Gastrocnemius medialis (tissue), 4 donors: ENCODE measurements at regions not wholly inside any gene's neighbourhood (a gene's known extent, or its start where the extent isn't known, plus 50 kb on each side); places are given as distances from the start of the nearest gene placed in this dataset.

Experiments used
- ATAC-seq, 2 donors: fragments of 150-250 bp; one replicate each; pipeline ENCODE4 v1.9.1; 2016
- DNase-seq, 2 donors: peaks; one replicate each; pipeline ENCODE4 v3.0.0-alpha.2; 2019
- H3K27ac ChIP-seq, 4 donors: fragments of 200-600 bp; sonication (generic); 1 replicate in 1 of 4; 2 replicates in 3 of 4; pipeline ENCODE4 v1.5.1; 2016 to 2018; ENCODE audit warnings: mild to moderate bottlenecking in 2 of 4, moderate library complexity in 1 of 4
- H3K27me3 ChIP-seq, 3 donors: fragments of 200-600 bp; sonication (generic) in 2 of 3; 1 replicate in 1 of 3; 2 replicates in 2 of 3; pipeline versions ENCODE4 v1.5.1 to v1.6.0; 2016 to 2019; ENCODE audit warnings: mild to moderate bottlenecking in 1 of 3, moderate library complexity in 1 of 3
- H3K36me3 ChIP-seq, 2 donors: fragments of 200-600 bp; sonication (generic) in 1 of 2; one replicate each; pipeline ENCODE4 v1.5.1; 2017 to 2018
- H3K4me1 ChIP-seq, 2 donors: fragments of 200-600 bp; sonication (generic) in 1 of 2; one replicate each; pipeline ENCODE4 v1.5.1; 2016 to 2017; ENCODE audit warnings: mild to moderate bottlenecking in 2 of 2
- H3K4me3 ChIP-seq, 4 donors: fragments of 200-600 bp; sonication (generic) in 3 of 4; 1 replicate in 1 of 4; 2 replicates in 3 of 4; pipeline ENCODE4 v1.5.1; 2016 to 2019; ENCODE audit warnings: mild to moderate bottlenecking in 2 of 4
- H3K9me3 ChIP-seq, 3 donors: fragments of 200-600 bp; sonication (generic) in 2 of 3; 1 replicate in 1 of 3; 2 replicates in 2 of 3; pipeline ENCODE4 v1.5.1; 2016 to 2019
- CTCF ChIP-seq, 5 experiments: fragments of 450-650 bp in 3 of 5; fragments of 200-600 bp in 2 of 5; sonication (generic) in 2 of 5; IDR thresholded peaks in 4 of 5; conservative IDR thresholded peaks in 1 of 5; 1 replicate in 4 of 5; 2 replicates in 1 of 5; pipeline ENCODE4 v1.5.1; 2016 to 2019; ENCODE audit warnings: antibody characterized with exemption in 5 of 5, mild to moderate bottlenecking in 3 of 5, moderate library complexity in 3 of 5
- POLR2A ChIP-seq, 2 donors: fragments of 450-650 bp; IDR thresholded peaks; one replicate each; pipeline ENCODE4 v1.6.1; 2017; ENCODE audit warnings: antibody characterized with exemption in 2 of 2, mild to moderate bottlenecking in 2 of 2, moderate library complexity in 2 of 2
- in situ Hi-C, 4 donors: fragments of 200-750 bp; cut with MboI; loops; one replicate each; pipeline versions ENCODE4 v1.15.0 to v1.8.0; 2017; ENCODE audit warnings: low sequenced_read_pairs in 4 of 4
- intact Hi-C: fragments of 100-400 bp; cut with DNase I; formaldehyde crosslinking; loops from one replicate; pipeline ENCODE4 v1.15.1; 2023; ENCODE audit warnings: low total_unique reads

GRCh38 chr4:104593019-104593418 is 98.3 kb upstream of the CXXC4 start:
- no peak for DNase-seq
- in situ Hi-C loops: no loop called here
- intact Hi-C loops: no loop called here
- no peaks in the 10 kb centered on the region for H3K36me3 ChIP-seq
- no peak overlapping the region for H3K27ac ChIP-seq
- no peak overlapping the region for H3K4me3 ChIP-seq
- ATAC-seq: no peak
- H3K4me1 ChIP-seq: no peaks in the 10 kb centered on the region
- H3K9me3 ChIP-seq: no peaks in the 10 kb centered on the region
- no peaks in the 10 kb centered on the region for H3K27me3 ChIP-seq
- no peak for TF ChIP-seq POLR2A (IDR thresholded peaks at IDR 0.05)
- TF ChIP-seq CTCF (IDR thresholded peaks at IDR 0.05 in 4 of 5, conservative IDR thresholded peaks at IDR 0.05 in 1 of 5): no peak

GRCh38 chr4:104596189-104596588 is 101.5 kb upstream of the CXXC4 start:
- no peak overlapping the region for H3K4me3 ChIP-seq
- H3K36me3 ChIP-seq: no peaks in the 10 kb centered on the region
- no peaks in the 10 kb centered on the region for H3K4me1 ChIP-seq
- no peaks in the 10 kb centered on the region for H3K27me3 ChIP-seq
- ATAC-seq (no peak), DNase-seq (no peak)
- intact Hi-C loops (no loop called here), in situ Hi-C loops (no loop called here)
- TF ChIP-seq CTCF (IDR thresholded peaks at IDR 0.05 in 4 of 5, conservative IDR thresholded peaks at IDR 0.05 in 1 of 5) (no peak), POLR2A (IDR thresholded peaks at IDR 0.05) (no peak)
- no peaks in the 10 kb centered on the region for H3K9me3 ChIP-seq
- no peak overlapping the region for H3K27ac ChIP-seq

GRCh38 chr4:104615496-104615895 is 120.8 kb upstream of the CXXC4 start:
- ATAC-seq (no peak), DNase-seq (no peak)
- no peak for TF ChIP-seq POLR2A (IDR thresholded peaks at IDR 0.05)
- TF ChIP-seq CTCF (IDR thresholded peaks at IDR 0.05 in 4 of 5, conservative IDR thresholded peaks at IDR 0.05 in 1 of 5): no peak
- intact Hi-C loops: no loop called here
- no peaks in the 10 kb centered on the region for H3K36me3 ChIP-seq
- H3K27me3 ChIP-seq: no peaks in the 10 kb centered on the region
- H3K9me3 ChIP-seq: no peaks in the 10 kb centered on the region
- in situ Hi-C loops: no loop called here
- no peak overlapping the region for H3K27ac ChIP-seq
- H3K4me1 ChIP-seq: no peaks in the 10 kb centered on the region
- H3K4me3 ChIP-seq: no peak overlapping the region

GRCh38 chr4:104615926-104616325 is 121.2 kb upstream of the CXXC4 start:
- intact Hi-C loops (no loop called here), in situ Hi-C loops (no loop called here)
- H3K27me3 ChIP-seq: no peaks in the 10 kb centered on the region
- no peak overlapping the region for H3K4me3 ChIP-seq
- TF ChIP-seq CTCF (IDR thresholded peaks at IDR 0.05 in 4 of 5, conservative IDR thresholded peaks at IDR 0.05 in 1 of 5) (no peak), POLR2A (IDR thresholded peaks at IDR 0.05) (no peak)
- no peaks in the 10 kb centered on the region for H3K36me3 ChIP-seq
- ATAC-seq: no peak
- no peak for DNase-seq
- H3K9me3 ChIP-seq: no peaks in the 10 kb centered on the region
- H3K27ac ChIP-seq: no peak overlapping the region
- H3K4me1 ChIP-seq: no peaks in the 10 kb centered on the region

GRCh38 chr4:104616401-104616820 is 121.7 kb upstream of the CXXC4 start:
- intact Hi-C loops (no loop called here), in situ Hi-C loops (no loop called here)
- DNase-seq (no peak), ATAC-seq (peak in 1 of 2 donors; percentile 21)
- H3K27me3 ChIP-seq: no peaks in the 10 kb centered on the region
- no peaks in the 10 kb centered on the region for H3K4me1 ChIP-seq
- H3K4me3 ChIP-seq: no peak overlapping the region
- H3K27ac ChIP-seq: no peak overlapping the region
- no peaks in the 10 kb centered on the region for H3K9me3 ChIP-seq
- TF ChIP-seq CTCF (IDR thresholded peaks at IDR 0.05 in 4 of 5, conservative IDR thresholded peaks at IDR 0.05 in 1 of 5) (no peak), POLR2A (IDR thresholded peaks at IDR 0.05) (no peak)
- H3K36me3 ChIP-seq: no peaks in the 10 kb centered on the region
